Thyroid gland (tissue), 4 donors: ENCODE measurements at regions not wholly inside any gene's neighbourhood (a gene's known extent, or its start where the extent isn't known, plus 50 kb on each side); places are given as distances from the start of the nearest gene placed in this dataset.

Source experiments
- POLR2A ChIP-seq, 2 donors: fragments of 450-650 bp; IDR thresholded peaks; one replicate each; pipeline ENCODE4 v1.6.1; 2017; ENCODE audit warnings: antibody characterized with exemption in 2 of 2, mild to moderate bottlenecking in 2 of 2, moderate library complexity in 1 of 2
- TF ChIP-seq, protein P1 (sequence below), 6 experiments: fragments of 200-600 bp in 3 of 6; fragments of 450-650 bp in 3 of 6; sonication (generic) in 3 of 6; IDR thresholded peaks; one replicate each; pipeline ENCODE4 v1.5.1; 2016 to 2019; ENCODE audit warnings: antibody characterized with exemption in 6 of 6, mild to moderate bottlenecking in 2 of 6, inconsistent platforms in 1 of 6, moderate library complexity in 1 of 6

DNA sequence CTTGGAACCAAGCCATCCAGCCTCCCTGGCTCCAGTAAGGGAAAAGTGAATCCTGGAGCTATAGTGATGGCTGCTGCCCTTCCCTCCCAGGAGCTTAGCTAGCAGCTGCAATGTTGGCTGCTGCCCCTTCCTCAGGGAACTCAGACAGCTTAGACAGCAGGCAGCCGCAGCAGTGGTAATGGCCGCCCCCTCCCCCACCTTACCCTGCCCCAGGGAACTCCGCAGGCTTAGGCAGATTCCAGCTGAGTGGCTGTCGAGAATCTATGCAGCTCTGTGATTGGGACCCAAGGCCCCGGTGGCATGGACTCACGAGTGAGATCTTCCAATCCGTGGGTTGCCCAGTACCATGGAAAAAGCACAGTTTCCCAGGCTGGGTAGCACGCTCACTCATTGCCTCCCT, 378.6 kb downstream of the NNT start:
- TF ChIP-seq, protein P1, sequence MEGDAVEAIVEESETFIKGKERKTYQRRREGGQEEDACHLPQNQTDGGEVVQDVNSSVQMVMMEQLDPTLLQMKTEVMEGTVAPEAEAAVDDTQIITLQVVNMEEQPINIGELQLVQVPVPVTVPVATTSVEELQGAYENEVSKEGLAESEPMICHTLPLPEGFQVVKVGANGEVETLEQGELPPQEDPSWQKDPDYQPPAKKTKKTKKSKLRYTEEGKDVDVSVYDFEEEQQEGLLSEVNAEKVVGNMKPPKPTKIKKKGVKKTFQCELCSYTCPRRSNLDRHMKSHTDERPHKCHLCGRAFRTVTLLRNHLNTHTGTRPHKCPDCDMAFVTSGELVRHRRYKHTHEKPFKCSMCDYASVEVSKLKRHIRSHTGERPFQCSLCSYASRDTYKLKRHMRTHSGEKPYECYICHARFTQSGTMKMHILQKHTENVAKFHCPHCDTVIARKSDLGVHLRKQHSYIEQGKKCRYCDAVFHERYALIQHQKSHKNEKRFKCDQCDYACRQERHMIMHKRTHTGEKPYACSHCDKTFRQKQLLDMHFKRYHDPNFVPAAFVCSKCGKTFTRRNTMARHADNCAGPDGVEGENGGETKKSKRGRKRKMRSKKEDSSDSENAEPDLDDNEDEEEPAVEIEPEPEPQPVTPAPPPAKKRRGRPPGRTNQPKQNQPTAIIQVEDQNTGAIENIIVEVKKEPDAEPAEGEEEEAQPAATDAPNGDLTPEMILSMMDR (IDR thresholded peaks at IDR 0.05): no peak
- TF ChIP-seq POLR2A (IDR thresholded peaks at IDR 0.05): no peak
